ENCODE measurements at regions not wholly inside any gene's neighbourhood (a gene's known extent, or its start where the extent isn't known, plus 50 kb on each side); places are given as distances from the start of the nearest gene placed in this dataset.

DNA sequence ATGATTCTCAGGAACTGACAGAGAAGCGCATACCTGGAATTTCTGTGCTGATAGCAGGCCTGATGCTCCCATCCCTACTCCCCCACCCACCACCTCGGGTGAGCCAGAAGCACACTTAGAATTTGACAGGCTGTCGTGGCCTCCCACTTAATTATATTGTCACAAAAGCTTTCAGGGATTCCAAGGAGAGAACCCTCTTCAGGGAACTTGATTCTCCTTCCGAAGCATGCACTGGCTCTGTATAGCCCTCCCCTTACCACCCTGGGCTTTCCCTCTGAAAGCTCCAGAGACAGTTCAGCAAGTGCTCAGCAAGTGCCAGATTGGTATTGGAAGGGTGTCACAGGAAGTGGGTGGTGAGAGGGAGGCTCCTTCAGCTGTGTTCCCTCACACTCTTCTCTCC, 252.5 kb upstream of the SIX2 start:
- H3K27me3 ChIP-seq: peaks cover 5% of the 10 kb centered on the region
- H3K27ac ChIP-seq: no peak overlapping the region
- H3K4me3 ChIP-seq: no peak overlapping the region
- WGBS, 2 donors (ENCODE audit: low coverage in 1 of 2): 41 to 96% methylated on average over 2 to 3 of the region's 4 CpGs
- peaks cover 0 to 31% (median 0%) of the 10 kb centered on the region in 3 donors for H3K4me1 ChIP-seq
- no peak for ATAC-seq
- no peaks in the 10 kb centered on the region for H3K36me3 ChIP-seq
- TF ChIP-seq POLR2AphosphoS5 (IDR thresholded peaks at IDR 0.05) (no peak), POLR2A (IDR thresholded peaks at IDR 0.05) (no peak), EP300 (IDR thresholded peaks at IDR 0.05) (no peak)
- TF ChIP-seq, protein P1, sequence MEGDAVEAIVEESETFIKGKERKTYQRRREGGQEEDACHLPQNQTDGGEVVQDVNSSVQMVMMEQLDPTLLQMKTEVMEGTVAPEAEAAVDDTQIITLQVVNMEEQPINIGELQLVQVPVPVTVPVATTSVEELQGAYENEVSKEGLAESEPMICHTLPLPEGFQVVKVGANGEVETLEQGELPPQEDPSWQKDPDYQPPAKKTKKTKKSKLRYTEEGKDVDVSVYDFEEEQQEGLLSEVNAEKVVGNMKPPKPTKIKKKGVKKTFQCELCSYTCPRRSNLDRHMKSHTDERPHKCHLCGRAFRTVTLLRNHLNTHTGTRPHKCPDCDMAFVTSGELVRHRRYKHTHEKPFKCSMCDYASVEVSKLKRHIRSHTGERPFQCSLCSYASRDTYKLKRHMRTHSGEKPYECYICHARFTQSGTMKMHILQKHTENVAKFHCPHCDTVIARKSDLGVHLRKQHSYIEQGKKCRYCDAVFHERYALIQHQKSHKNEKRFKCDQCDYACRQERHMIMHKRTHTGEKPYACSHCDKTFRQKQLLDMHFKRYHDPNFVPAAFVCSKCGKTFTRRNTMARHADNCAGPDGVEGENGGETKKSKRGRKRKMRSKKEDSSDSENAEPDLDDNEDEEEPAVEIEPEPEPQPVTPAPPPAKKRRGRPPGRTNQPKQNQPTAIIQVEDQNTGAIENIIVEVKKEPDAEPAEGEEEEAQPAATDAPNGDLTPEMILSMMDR (IDR thresholded peaks at IDR 0.05): no peak
- H3K9me3 ChIP-seq: no peaks in the 10 kb centered on the region

DNA sequence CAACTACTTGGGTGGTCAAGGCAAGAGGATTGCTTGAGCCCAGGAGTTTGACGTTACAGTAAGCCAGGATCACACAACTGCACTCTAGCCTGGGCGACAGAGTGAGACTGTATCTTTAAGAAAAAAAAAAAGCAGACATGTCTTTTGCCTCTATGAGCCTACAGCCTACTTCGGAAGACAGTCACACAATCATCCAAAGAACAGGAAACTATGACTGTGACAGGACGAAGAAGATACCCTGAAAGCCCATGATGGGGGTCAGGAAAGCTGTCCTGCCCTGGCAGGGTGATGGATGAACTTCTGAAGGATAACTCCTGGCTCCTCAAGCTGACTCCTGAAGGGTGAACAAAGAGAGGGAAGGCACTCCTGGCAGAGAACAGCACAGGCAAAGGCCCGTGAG, 251.7 kb upstream of the SIX2 start:
- Histone ChIP-seq H3K36me3 (no peaks in the 10 kb centered on the region), H3K9me3 (no peaks in the 10 kb centered on the region), H3K27me3 (peaks cover 5% of the 10 kb centered on the region), H3K4me1 (peaks cover 0 to 31% (median 0%) of the 10 kb centered on the region in 3 donors), H3K27ac (no peak overlapping the region), H3K4me3 (no peak overlapping the region)
- 57 to 83% methylated on average over 1 to 4 of the region's 5 CpGs for WGBS, 2 donors (ENCODE audit: low coverage in 1 of 2)
- ATAC-seq: no peak
- TF ChIP-seq, protein P1 (IDR thresholded peaks at IDR 0.05): no peak
- TF ChIP-seq POLR2A (IDR thresholded peaks at IDR 0.05) (no peak), POLR2AphosphoS5 (IDR thresholded peaks at IDR 0.05) (no peak), EP300 (IDR thresholded peaks at IDR 0.05) (no peak)

DNA sequence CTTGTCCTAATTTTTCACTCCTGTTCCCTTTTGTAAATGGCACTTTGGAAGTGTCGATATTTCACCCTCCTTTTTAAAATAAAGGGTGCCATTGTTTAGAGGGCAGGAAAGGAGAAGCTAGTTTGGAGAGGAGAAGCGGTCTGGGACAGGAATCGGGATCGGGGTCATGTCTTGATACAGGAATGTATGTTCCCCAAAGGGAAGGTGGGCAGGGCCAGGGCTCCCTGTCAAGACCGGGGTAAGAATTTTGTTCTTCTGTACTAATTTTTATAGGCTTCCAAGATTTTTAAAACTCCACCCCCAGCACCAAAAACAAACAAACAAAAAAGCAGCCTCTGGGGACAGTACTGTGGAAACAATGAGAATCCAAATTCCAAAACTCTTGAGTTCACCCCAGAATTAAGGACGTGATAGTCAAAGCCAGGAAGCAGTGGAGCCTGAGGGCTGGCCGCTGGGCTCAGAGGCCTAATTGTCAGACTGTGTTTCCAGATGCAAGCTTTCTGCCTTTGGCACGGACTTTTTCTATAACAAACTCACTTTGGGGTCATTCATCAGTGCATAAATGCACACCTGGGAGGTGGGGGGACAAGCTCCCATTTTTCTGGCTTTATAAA, 250.4 kb upstream of the SIX2 start:
- TF ChIP-seq POLR2AphosphoS5 (IDR thresholded peaks at IDR 0.05) (no peak), POLR2A (IDR thresholded peaks at IDR 0.05) (no peak), EP300 (IDR thresholded peaks at IDR 0.05) (no peak)
- TF ChIP-seq, protein P1 (IDR thresholded peaks at IDR 0.05): no peak
- 63 to 70% methylated on average over 4 to 8 of the region's 8 CpGs for whole genome bisulfite sequencing, 2 donors (ENCODE audit: low coverage in 1 of 2)
- H3K4me3 ChIP-seq: no peak overlapping the region
- peaks cover 5% of the 10 kb centered on the region for H3K27me3 ChIP-seq
- peaks cover 0 to 31% (median 0%) of the 10 kb centered on the region in 3 donors for H3K4me1 ChIP-seq
- H3K27ac ChIP-seq: no peak overlapping the region
- ATAC-seq: no peak
- H3K36me3 ChIP-seq: no peaks in the 10 kb centered on the region
- no peaks in the 10 kb centered on the region for H3K9me3 ChIP-seq

DNA sequence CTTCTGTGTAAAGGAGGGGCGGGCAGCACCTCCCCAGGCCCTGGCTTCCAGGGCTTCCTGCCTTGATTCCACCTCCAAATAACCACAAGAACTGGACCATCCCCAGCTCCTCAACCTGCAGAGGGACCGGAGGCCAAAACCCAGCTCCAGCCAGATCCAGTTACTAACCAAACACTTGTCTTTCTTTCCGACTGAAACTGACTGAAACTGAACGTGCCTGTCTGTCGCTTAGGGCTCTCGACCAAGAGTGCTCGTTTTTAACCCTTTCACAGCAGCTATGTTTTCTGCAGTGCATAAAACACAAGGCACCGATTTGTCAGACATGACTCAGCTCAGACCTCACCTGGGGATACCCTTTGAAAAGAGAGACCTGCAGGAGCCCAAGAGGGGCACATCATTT, 249.9 kb upstream of the SIX2 start:
- H3K4me1 ChIP-seq: peaks cover 0 to 31% (median 0%) of the 10 kb centered on the region in 3 donors
- no peak for ATAC-seq
- H3K27ac ChIP-seq: no peak overlapping the region
- 35 to 73% methylated on average over 3 to 7 of the region's 8 CpGs for WGBS, 2 donors (ENCODE audit: low coverage in 1 of 2)
- H3K36me3 ChIP-seq: no peaks in the 10 kb centered on the region
- H3K27me3 ChIP-seq: peaks cover 5% of the 10 kb centered on the region
- no peak overlapping the region for H3K4me3 ChIP-seq
- no peaks in the 10 kb centered on the region for H3K9me3 ChIP-seq
- no peak for TF ChIP-seq POLR2A (IDR thresholded peaks at IDR 0.05)
- TF ChIP-seq, protein P1 (IDR thresholded peaks at IDR 0.05): no peak
- no peak for TF ChIP-seq POLR2AphosphoS5 (IDR thresholded peaks at IDR 0.05)
- no peak for TF ChIP-seq EP300 (IDR thresholded peaks at IDR 0.05)

DNA sequence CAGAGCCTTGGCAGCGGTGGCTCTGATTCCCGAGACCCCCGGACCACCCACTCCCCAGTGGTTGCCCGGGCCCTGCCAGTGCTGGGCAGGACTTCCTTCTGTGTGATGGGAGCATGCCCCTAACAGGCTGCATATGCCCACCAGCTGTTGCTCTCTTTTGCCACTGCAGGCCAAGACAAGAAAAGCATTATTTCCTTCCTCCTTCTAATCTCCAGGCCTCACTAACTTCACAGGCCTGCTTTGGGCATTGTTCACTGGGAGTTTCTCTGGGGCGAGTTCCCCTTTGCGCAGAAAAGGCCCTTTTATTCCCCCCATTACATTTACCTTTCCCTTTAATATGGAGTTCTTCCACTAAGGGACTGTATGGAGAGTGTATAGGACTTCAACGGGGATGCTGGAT, 249.1 kb upstream of the SIX2 start:
- Histone ChIP-seq H3K36me3 (no peaks in the 10 kb centered on the region), H3K4me3 (no peak overlapping the region), H3K27me3 (peaks cover under 1% of the 10 kb centered on the region), H3K9me3 (no peaks in the 10 kb centered on the region), H3K27ac (no peak overlapping the region), H3K4me1 (peaks cover 0 to 31% (median 0%) of the 10 kb centered on the region in 3 donors)
- no peak for TF ChIP-seq POLR2A (IDR thresholded peaks at IDR 0.05)
- no peak for TF ChIP-seq EP300 (IDR thresholded peaks at IDR 0.05)
- TF ChIP-seq, protein P1 (IDR thresholded peaks at IDR 0.05): no peak
- no peak for TF ChIP-seq POLR2AphosphoS5 (IDR thresholded peaks at IDR 0.05)
- no peak for ATAC-seq
- 62 to 79% methylated on average over 2 to 3 of the region's 7 CpGs for WGBS, 2 donors (ENCODE audit: low coverage in 1 of 2)
